ENCODE measurements at regions not wholly inside any gene's neighbourhood (a gene's known extent, or its start where the extent isn't known, plus 50 kb on each side); places are given as distances from the start of the nearest gene placed in this dataset.
"Not testable (repeated sequence)": the region's sequence is repeated elsewhere in the genome, so short reads cannot be mapped to it uniquely, and the experiment has no call there.

DNA sequence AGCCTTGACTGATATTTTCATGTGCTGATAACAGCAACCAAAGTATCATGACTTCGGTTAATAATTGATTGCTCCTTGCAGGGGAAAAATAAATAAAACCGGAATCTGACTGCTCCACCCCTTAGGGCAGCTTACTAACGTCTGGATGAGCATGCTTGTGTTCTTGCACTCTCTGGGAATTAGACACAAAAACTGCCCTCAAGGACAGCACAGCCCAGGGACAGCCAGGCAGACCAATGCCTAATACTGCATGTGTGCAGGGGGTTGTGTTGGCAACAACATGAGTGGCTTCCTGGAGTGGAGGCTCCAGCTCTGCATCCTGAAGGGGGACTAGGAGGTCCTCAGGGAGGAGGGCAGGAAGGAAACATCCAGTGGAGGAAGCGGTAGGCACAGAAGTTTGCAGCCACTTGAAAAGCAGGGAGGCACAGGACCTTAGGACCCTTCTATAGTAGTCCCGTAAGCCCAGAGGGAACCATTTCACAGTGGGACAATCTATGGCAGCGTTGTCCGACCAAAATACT lies 205.4 kb upstream of the IRF2BP2 start (continued):
- TF ChIP-seq, protein P1, sequence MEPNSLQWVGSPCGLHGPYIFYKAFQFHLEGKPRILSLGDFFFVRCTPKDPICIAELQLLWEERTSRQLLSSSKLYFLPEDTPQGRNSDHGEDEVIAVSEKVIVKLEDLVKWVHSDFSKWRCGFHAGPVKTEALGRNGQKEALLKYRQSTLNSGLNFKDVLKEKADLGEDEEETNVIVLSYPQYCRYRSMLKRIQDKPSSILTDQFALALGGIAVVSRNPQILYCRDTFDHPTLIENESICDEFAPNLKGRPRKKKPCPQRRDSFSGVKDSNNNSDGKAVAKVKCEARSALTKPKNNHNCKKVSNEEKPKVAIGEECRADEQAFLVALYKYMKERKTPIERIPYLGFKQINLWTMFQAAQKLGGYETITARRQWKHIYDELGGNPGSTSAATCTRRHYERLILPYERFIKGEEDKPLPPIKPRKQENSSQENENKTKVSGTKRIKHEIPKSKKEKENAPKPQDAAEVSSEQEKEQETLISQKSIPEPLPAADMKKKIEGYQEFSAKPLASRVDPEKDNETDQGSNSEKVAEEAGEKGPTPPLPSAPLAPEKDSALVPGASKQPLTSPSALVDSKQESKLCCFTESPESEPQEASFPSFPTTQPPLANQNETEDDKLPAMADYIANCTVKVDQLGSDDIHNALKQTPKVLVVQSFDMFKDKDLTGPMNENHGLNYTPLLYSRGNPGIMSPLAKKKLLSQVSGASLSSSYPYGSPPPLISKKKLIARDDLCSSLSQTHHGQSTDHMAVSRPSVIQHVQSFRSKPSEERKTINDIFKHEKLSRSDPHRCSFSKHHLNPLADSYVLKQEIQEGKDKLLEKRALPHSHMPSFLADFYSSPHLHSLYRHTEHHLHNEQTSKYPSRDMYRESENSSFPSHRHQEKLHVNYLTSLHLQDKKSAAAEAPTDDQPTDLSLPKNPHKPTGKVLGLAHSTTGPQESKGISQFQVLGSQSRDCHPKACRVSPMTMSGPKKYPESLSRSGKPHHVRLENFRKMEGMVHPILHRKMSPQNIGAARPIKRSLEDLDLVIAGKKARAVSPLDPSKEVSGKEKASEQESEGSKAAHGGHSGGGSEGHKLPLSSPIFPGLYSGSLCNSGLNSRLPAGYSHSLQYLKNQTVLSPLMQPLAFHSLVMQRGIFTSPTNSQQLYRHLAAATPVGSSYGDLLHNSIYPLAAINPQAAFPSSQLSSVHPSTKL (CRISPR knock-in tag; IDR thresholded peaks at IDR 0.05), result peak; percentile 41
- TF ChIP-seq MED1 (CRISPR knock-in tag; IDR thresholded peaks at IDR 0.05), result peak; percentile 84
- TF ChIP-seq HDAC2 (CRISPR knock-in tag; IDR thresholded peaks at IDR 0.05), result peak; percentile 13; the same call in 1 of the 2 replicates
- TF ChIP-seq HNF4A (CRISPR knock-in tag; IDR thresholded peaks at IDR 0.05), result 0 out of 2 replicates have a peak, but pooled peaks have one; percentile 15
- 0 out of 2 replicates have a peak, but pooled peaks have one; percentile 33 for TF ChIP-seq HDAC1 (CRISPR knock-in tag; IDR thresholded peaks at IDR 0.05)
- TF ChIP-seq NR2F6, SOX13 (IDR thresholded peaks at IDR 0.05): not testable (repeated sequence)
- peak; percentile 39; the same call in 1 of the 2 replicates for TF ChIP-seq NR2F6 (CRISPR knock-in tag; IDR thresholded peaks at IDR 0.05)
- peak; percentile 63 for TF ChIP-seq GATAD2A (CRISPR knock-in tag; IDR thresholded peaks at IDR 0.05)
- peak in 1 of 2 experiments; percentile 22; a peak in 1 of 4 replicates for TF ChIP-seq SOX13 (CRISPR knock-in tag; conservative IDR thresholded peaks at IDR 0.05 in 1 of 2, IDR thresholded peaks at IDR 0.05 in 1 of 2)
- TF ChIP-seq MED13 (CRISPR knock-in tag; IDR thresholded peaks at IDR 0.05), result peak; percentile 60; the same call in 1 of the 2 replicates
- TF ChIP-seq, protein P2, sequence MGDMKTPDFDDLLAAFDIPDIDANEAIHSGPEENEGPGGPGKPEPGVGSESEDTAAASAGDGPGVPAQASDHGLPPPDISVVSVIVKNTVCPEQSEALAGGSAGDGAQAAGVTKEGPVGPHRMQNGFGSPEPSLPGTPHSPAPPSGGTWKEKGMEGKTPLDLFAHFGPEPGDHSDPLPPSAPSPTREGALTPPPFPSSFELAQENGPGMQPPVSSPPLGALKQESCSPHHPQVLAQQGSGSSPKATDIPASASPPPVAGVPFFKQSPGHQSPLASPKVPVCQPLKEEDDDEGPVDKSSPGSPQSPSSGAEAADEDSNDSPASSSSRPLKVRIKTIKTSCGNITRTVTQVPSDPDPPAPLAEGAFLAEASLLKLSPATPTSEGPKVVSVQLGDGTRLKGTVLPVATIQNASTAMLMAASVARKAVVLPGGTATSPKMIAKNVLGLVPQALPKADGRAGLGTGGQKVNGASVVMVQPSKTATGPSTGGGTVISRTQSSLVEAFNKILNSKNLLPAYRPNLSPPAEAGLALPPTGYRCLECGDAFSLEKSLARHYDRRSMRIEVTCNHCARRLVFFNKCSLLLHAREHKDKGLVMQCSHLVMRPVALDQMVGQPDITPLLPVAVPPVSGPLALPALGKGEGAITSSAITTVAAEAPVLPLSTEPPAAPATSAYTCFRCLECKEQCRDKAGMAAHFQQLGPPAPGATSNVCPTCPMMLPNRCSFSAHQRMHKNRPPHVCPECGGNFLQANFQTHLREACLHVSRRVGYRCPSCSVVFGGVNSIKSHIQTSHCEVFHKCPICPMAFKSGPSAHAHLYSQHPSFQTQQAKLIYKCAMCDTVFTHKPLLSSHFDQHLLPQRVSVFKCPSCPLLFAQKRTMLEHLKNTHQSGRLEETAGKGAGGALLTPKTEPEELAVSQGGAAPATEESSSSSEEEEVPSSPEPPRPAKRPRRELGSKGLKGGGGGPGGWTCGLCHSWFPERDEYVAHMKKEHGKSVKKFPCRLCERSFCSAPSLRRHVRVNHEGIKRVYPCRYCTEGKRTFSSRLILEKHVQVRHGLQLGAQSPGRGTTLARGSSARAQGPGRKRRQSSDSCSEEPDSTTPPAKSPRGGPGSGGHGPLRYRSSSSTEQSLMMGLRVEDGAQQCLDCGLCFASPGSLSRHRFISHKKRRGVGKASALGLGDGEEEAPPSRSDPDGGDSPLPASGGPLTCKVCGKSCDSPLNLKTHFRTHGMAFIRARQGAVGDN (CRISPR knock-in tag; IDR thresholded peaks at IDR 0.05), result peak; percentile 53
- TF ChIP-seq, protein P3, sequence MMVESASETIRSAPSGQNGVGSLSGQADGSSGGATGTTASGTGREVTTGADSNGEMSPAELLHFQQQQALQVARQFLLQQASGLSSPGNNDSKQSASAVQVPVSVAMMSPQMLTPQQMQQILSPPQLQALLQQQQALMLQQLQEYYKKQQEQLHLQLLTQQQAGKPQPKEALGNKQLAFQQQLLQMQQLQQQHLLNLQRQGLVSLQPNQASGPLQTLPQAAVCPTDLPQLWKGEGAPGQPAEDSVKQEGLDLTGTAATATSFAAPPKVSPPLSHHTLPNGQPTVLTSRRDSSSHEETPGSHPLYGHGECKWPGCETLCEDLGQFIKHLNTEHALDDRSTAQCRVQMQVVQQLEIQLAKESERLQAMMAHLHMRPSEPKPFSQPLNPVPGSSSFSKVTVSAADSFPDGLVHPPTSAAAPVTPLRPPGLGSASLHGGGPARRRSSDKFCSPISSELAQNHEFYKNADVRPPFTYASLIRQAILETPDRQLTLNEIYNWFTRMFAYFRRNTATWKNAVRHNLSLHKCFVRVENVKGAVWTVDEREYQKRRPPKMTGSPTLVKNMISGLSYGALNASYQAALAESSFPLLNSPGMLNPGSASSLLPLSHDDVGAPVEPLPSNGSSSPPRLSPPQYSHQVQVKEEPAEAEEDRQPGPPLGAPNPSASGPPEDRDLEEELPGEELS (CRISPR knock-in tag; IDR thresholded peaks at IDR 0.05), result peak; percentile 53
- TF ChIP-seq, protein P4, sequence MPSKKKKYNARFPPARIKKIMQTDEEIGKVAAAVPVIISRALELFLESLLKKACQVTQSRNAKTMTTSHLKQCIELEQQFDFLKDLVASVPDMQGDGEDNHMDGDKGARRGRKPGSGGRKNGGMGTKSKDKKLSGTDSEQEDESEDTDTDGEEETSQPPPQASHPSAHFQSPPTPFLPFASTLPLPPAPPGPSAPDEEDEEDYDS (CRISPR knock-in tag; IDR thresholded peaks at IDR 0.05), result peak; percentile 72; the same call in 1 of the 2 replicates
- TF ChIP-seq SALL1 (CRISPR knock-in tag; IDR thresholded peaks at IDR 0.05), result peak; percentile 59; the same call in 1 of the 2 replicates
- TF ChIP-seq, protein P5, sequence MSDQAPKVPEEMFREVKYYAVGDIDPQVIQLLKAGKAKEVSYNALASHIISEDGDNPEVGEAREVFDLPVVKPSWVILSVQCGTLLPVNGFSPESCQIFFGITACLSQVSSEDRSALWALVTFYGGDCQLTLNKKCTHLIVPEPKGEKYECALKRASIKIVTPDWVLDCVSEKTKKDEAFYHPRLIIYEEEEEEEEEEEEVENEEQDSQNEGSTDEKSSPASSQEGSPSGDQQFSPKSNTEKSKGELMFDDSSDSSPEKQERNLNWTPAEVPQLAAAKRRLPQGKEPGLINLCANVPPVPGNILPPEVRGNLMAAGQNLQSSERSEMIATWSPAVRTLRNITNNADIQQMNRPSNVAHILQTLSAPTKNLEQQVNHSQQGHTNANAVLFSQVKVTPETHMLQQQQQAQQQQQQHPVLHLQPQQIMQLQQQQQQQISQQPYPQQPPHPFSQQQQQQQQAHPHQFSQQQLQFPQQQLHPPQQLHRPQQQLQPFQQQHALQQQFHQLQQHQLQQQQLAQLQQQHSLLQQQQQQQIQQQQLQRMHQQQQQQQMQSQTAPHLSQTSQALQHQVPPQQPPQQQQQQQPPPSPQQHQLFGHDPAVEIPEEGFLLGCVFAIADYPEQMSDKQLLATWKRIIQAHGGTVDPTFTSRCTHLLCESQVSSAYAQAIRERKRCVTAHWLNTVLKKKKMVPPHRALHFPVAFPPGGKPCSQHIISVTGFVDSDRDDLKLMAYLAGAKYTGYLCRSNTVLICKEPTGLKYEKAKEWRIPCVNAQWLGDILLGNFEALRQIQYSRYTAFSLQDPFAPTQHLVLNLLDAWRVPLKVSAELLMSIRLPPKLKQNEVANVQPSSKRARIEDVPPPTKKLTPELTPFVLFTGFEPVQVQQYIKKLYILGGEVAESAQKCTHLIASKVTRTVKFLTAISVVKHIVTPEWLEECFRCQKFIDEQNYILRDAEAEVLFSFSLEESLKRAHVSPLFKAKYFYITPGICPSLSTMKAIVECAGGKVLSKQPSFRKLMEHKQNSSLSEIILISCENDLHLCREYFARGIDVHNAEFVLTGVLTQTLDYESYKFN (CRISPR knock-in tag; conservative IDR thresholded peaks at IDR 0.05), result peak; percentile 15
- 0 out of 2 replicates have a peak, but pooled peaks have one; percentile 22 for TF ChIP-seq THAP11 (CRISPR knock-in tag; IDR thresholded peaks at IDR 0.05)
